HG02623 (cell line): ENCODE measurements at regions not wholly inside any gene's neighbourhood (a gene's known extent, or its start where the extent isn't known, plus 50 kb on each side); places are given as distances from the start of the nearest gene placed in this dataset.

ENCODE experiments used
- ATAC-seq: cut with Tn5 transposase; IDR thresholded peaks from one replicate; pipeline ENCODE4 v1.9.1; 2021; ENCODE audit warnings: moderate library complexity; ENCODE audit not compliant: unreplicated experiment

GRCh38 chr2:129297430-129297829, 682.0 kb upstream of the RAB6C start:
- ATAC-seq = no peak

- ATAC-seq = no peak
Measured at GRCh38 chr2:129299338-129299737, 680.1 kb upstream of the RAB6C start.

- ATAC-seq = no peak
Measured at GRCh38 chr2:129299756-129300155, 679.7 kb upstream of the RAB6C start.

GRCh38 chr2:129300456-129300855, 679.0 kb upstream of the RAB6C start:
- no peak for ATAC-seq

- ATAC-seq = no peak
Measured at GRCh38 chr2:129301431-129301913, 678.0 kb upstream of the RAB6C start.

- ATAC-seq = no peak
Measured at GRCh38 chr2:129302106-129302505, 677.4 kb upstream of the RAB6C start.

- no peak for ATAC-seq
Measured at GRCh38 chr2:129302561-129303183, 676.8 kb upstream of the RAB6C start.

GRCh38 chr2:129314120-129314519, 665.3 kb upstream of the RAB6C start:
- ATAC-seq = no peak

GRCh38 chr2:129318581-129319421, 660.7 kb upstream of the RAB6C start:
- no peak for ATAC-seq

GRCh38 chr2:129319422-129319717, 660.1 kb upstream of the RAB6C start:
- no peak for ATAC-seq

GRCh38 chr2:129320288-129320687, 659.2 kb upstream of the RAB6C start:
- no peak for ATAC-seq

- ATAC-seq = no peak
Measured at GRCh38 chr2:129324349-129324748, 655.1 kb upstream of the RAB6C start.

- no peak for ATAC-seq
Measured at GRCh38 chr2:129325151-129325550, 654.3 kb upstream of the RAB6C start.

- no peak for ATAC-seq
Measured at GRCh38 chr2:129329574-129329973, 649.9 kb upstream of the RAB6C start.

- no peak for ATAC-seq
Measured at GRCh38 chr2:129330504-129330903, 649.0 kb upstream of the RAB6C start.

GRCh38 chr2:129331638-129332037, 647.8 kb upstream of the RAB6C start:
- ATAC-seq = no peak

GRCh38 chr2:129334128-129334527, 645.3 kb upstream of the RAB6C start:
- ATAC-seq = no peak

- no peak for ATAC-seq
Measured at GRCh38 chr2:129334696-129335410, 644.6 kb upstream of the RAB6C start.

- ATAC-seq = no peak
Measured at GRCh38 chr2:129336276-129336675, 643.2 kb upstream of the RAB6C start.

- no peak for ATAC-seq
Measured at GRCh38 chr2:129337076-129337475, 642.4 kb upstream of the RAB6C start.

- ATAC-seq = no peak
Measured at GRCh38 chr2:129345540-129345939, 633.9 kb upstream of the RAB6C start.
